ENCODE measurements at regions not wholly inside any gene's neighbourhood (a gene's known extent, or its start where the extent isn't known, plus 50 kb on each side); places are given as distances from the start of the nearest gene placed in this dataset.

- TF ChIP-seq EZH2 (IDR thresholded peaks at IDR 0.05; ENCODE audit: borderline replicate concordance, insufficient read depth, low read length, poor library complexity, severe bottlenecking) (no peak), MXI1 (conservative IDR thresholded peaks at IDR 0.05; ENCODE audit: poor library complexity, severe bottlenecking) (no peak)
- Histone ChIP-seq H2AFZ (ENCODE audit: low read depth, low read length) (no peak overlapping the region), H3K4me2 (ENCODE audit: low read length) (no peak overlapping the region), H3K79me2 (replicated peaks; ENCODE audit: insufficient read depth, low read length) (no peaks in the 10 kb centered on the region), H3K9me2 (ENCODE audit: insufficient read depth, low read length) (no peaks in the 10 kb centered on the region), H4K20me1 (ENCODE audit: insufficient read depth) (no peaks in the 10 kb centered on the region), H3K9me3 (ENCODE audit: low read length) (no peaks in the 10 kb centered on the region), H3K4me3 (ENCODE audit: low read length) (no peak overlapping the region), H3F3A (ENCODE audit: insufficient read depth, low read length, poor library complexity, severe bottlenecking) (no peaks in the 10 kb centered on the region), H3K27ac (ENCODE audit: low read length) (no peak overlapping the region), H3K9ac (ENCODE audit: low read length) (no peak overlapping the region), H3K36me3 (ENCODE audit: insufficient read depth, low read length) (no peaks in the 10 kb centered on the region), H3K27me3 (ENCODE audit: insufficient read depth, low read depth, low read length) (no peaks in the 10 kb centered on the region)
Measured at GRCh38 chr5:116702776-116703175, 128.2 kb upstream of the SEMA6A start.

DNA sequence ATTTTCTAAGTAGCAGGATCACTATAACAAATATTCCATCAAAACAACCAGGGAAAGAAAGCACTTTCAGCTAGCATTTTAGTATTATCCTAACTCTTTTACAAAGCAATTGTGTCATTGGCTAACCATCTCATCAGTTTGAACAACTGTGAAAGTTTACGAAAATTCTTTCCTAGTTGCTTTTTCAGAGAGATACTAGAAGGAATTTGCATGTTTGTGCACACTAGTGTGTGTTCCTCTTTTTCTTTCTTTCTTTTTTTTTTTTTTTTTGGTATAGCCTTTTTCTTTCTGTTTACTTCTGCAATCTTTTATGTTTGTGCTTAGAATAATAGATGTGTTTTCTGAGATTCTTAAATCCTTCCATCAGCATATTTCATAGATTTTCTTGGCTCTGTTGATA lies 124.7 kb upstream of the SEMA6A start:
- no peaks in the 10 kb centered on the region for H3K9me2 ChIP-seq (ENCODE audit: insufficient read depth, low read length)
- TF ChIP-seq RAD21 (conservative IDR thresholded peaks at IDR 0.05) (no peak), EP300 (conservative IDR thresholded peaks at IDR 0.05; ENCODE audit: poor library complexity, severe bottlenecking) (no peak), POLR2AphosphoS5 (IDR thresholded peaks at IDR 0.05) (no peak), MXI1 (conservative IDR thresholded peaks at IDR 0.05; ENCODE audit: poor library complexity, severe bottlenecking) (no peak), TAF1 (IDR thresholded peaks at IDR 0.05; ENCODE audit: low read depth) (no peak)
- TF ChIP-seq, protein P1, sequence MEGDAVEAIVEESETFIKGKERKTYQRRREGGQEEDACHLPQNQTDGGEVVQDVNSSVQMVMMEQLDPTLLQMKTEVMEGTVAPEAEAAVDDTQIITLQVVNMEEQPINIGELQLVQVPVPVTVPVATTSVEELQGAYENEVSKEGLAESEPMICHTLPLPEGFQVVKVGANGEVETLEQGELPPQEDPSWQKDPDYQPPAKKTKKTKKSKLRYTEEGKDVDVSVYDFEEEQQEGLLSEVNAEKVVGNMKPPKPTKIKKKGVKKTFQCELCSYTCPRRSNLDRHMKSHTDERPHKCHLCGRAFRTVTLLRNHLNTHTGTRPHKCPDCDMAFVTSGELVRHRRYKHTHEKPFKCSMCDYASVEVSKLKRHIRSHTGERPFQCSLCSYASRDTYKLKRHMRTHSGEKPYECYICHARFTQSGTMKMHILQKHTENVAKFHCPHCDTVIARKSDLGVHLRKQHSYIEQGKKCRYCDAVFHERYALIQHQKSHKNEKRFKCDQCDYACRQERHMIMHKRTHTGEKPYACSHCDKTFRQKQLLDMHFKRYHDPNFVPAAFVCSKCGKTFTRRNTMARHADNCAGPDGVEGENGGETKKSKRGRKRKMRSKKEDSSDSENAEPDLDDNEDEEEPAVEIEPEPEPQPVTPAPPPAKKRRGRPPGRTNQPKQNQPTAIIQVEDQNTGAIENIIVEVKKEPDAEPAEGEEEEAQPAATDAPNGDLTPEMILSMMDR (IDR thresholded peaks at IDR 0.05; ENCODE audit: poor library complexity, severe bottlenecking) = no peak

GRCh38 chr5:116696366-116696765 lies 121.7 kb upstream of the SEMA6A start:
- no peaks in the 10 kb centered on the region for H3K27me3 ChIP-seq (ENCODE audit: insufficient read depth, low read depth, low read length)
- no peaks in the 10 kb centered on the region for H3F3A ChIP-seq (ENCODE audit: insufficient read depth, low read length, poor library complexity, severe bottlenecking)
- H3K4me2 ChIP-seq (ENCODE audit: low read length) = no peak overlapping the region

More for the DNA sequence above, 124.7 kb upstream of the SEMA6A start:
- Histone ChIP-seq H4K20me1 (ENCODE audit: insufficient read depth) (no peaks in the 10 kb centered on the region), H3K4me3 (ENCODE audit: low read length) (no peak overlapping the region), H3K9me3 (ENCODE audit: low read length) (no peaks in the 10 kb centered on the region), H3K27me3 (ENCODE audit: insufficient read depth, low read depth, low read length) (no peaks in the 10 kb centered on the region), H3K79me2 (replicated peaks; ENCODE audit: insufficient read depth, low read length) (no peaks in the 10 kb centered on the region), H3F3A (ENCODE audit: insufficient read depth, low read length, poor library complexity, severe bottlenecking) (no peaks in the 10 kb centered on the region), H3K27ac (ENCODE audit: low read length) (no peak overlapping the region), H3K36me3 (ENCODE audit: insufficient read depth, low read length) (no peaks in the 10 kb centered on the region), H3K9ac (ENCODE audit: low read length) (no peak overlapping the region), H3K4me2 (ENCODE audit: low read length) (no peak overlapping the region), H2AFZ (ENCODE audit: low read depth, low read length) (no peak overlapping the region)

GRCh38 chr5:116695681-116696080 lies 121.1 kb upstream of the SEMA6A start:
- Histone ChIP-seq H3F3A (ENCODE audit: insufficient read depth, low read length, poor library complexity, severe bottlenecking) (no peaks in the 10 kb centered on the region), H4K20me1 (ENCODE audit: insufficient read depth) (no peaks in the 10 kb centered on the region), H3K9ac (ENCODE audit: low read length) (no peak overlapping the region), H3K4me3 (ENCODE audit: low read length) (no peak overlapping the region), H2AFZ (ENCODE audit: low read depth, low read length) (no peak overlapping the region), H3K9me2 (ENCODE audit: insufficient read depth, low read length) (no peaks in the 10 kb centered on the region), H3K4me2 (ENCODE audit: low read length) (no peak overlapping the region), H3K36me3 (ENCODE audit: insufficient read depth, low read length) (no peaks in the 10 kb centered on the region), H3K27me3 (ENCODE audit: insufficient read depth, low read depth, low read length) (no peaks in the 10 kb centered on the region), H3K79me2 (replicated peaks; ENCODE audit: insufficient read depth, low read length) (no peaks in the 10 kb centered on the region), H3K27ac (ENCODE audit: low read length) (no peak overlapping the region), H3K9me3 (ENCODE audit: low read length) (no peaks in the 10 kb centered on the region)
- TF ChIP-seq, protein P1 (IDR thresholded peaks at IDR 0.05; ENCODE audit: poor library complexity, severe bottlenecking) = no peak
- TF ChIP-seq RAD21 (conservative IDR thresholded peaks at IDR 0.05) (no peak), TAF1 (IDR thresholded peaks at IDR 0.05; ENCODE audit: low read depth) (no peak), POLR2AphosphoS5 (IDR thresholded peaks at IDR 0.05) (no peak), SMC3 (conservative IDR thresholded peaks at IDR 0.05; ENCODE audit: poor library complexity) (no peak), MXI1 (conservative IDR thresholded peaks at IDR 0.05; ENCODE audit: poor library complexity, severe bottlenecking) (no peak)
- TF ChIP-seq, protein P2, sequence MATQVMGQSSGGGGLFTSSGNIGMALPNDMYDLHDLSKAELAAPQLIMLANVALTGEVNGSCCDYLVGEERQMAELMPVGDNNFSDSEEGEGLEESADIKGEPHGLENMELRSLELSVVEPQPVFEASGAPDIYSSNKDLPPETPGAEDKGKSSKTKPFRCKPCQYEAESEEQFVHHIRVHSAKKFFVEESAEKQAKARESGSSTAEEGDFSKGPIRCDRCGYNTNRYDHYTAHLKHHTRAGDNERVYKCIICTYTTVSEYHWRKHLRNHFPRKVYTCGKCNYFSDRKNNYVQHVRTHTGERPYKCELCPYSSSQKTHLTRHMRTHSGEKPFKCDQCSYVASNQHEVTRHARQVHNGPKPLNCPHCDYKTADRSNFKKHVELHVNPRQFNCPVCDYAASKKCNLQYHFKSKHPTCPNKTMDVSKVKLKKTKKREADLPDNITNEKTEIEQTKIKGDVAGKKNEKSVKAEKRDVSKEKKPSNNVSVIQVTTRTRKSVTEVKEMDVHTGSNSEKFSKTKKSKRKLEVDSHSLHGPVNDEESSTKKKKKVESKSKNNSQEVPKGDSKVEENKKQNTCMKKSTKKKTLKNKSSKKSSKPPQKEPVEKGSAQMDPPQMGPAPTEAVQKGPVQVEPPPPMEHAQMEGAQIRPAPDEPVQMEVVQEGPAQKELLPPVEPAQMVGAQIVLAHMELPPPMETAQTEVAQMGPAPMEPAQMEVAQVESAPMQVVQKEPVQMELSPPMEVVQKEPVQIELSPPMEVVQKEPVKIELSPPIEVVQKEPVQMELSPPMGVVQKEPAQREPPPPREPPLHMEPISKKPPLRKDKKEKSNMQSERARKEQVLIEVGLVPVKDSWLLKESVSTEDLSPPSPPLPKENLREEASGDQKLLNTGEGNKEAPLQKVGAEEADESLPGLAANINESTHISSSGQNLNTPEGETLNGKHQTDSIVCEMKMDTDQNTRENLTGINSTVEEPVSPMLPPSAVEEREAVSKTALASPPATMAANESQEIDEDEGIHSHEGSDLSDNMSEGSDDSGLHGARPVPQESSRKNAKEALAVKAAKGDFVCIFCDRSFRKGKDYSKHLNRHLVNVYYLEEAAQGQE (IDR thresholded peaks at IDR 0.05; ENCODE audit: borderline replicate concordance) = no peak

More at GRCh38 chr5:116696366-116696765, 121.7 kb upstream of the SEMA6A start:
- H4K20me1 ChIP-seq (ENCODE audit: insufficient read depth) = no peaks in the 10 kb centered on the region
- TF ChIP-seq MXI1 (conservative IDR thresholded peaks at IDR 0.05; ENCODE audit: poor library complexity, severe bottlenecking) (no peak), RAD21 (conservative IDR thresholded peaks at IDR 0.05) (no peak)
- no peak overlapping the region for H3K4me3 ChIP-seq (ENCODE audit: low read length)
- no peaks in the 10 kb centered on the region for H3K36me3 ChIP-seq (ENCODE audit: insufficient read depth, low read length)
- no peaks in the 10 kb centered on the region for H3K79me2 ChIP-seq (replicated peaks; ENCODE audit: insufficient read depth, low read length)
- no peak overlapping the region for H3K9ac ChIP-seq (ENCODE audit: low read length)
- no peak overlapping the region for H3K27ac ChIP-seq (ENCODE audit: low read length)
- no peaks in the 10 kb centered on the region for H3K9me3 ChIP-seq (ENCODE audit: low read length)
- H3K9me2 ChIP-seq (ENCODE audit: insufficient read depth, low read length) = no peaks in the 10 kb centered on the region
- no peak overlapping the region for H2AFZ ChIP-seq (ENCODE audit: low read depth, low read length)
